ENCODE measurements at regions not wholly inside any gene's neighbourhood (a gene's known extent, or its start where the extent isn't known, plus 50 kb on each side); places are given as distances from the start of the nearest gene placed in this dataset.

- TF ChIP-seq EZH2 (optimal IDR thresholded peaks at IDR 0.05; ENCODE audit: low read depth, low read length) (no peak), EZH2phosphoT487 (IDR thresholded peaks at IDR 0.05; ENCODE audit: low read length) (no peak)
- TF ChIP-seq, protein P1, sequence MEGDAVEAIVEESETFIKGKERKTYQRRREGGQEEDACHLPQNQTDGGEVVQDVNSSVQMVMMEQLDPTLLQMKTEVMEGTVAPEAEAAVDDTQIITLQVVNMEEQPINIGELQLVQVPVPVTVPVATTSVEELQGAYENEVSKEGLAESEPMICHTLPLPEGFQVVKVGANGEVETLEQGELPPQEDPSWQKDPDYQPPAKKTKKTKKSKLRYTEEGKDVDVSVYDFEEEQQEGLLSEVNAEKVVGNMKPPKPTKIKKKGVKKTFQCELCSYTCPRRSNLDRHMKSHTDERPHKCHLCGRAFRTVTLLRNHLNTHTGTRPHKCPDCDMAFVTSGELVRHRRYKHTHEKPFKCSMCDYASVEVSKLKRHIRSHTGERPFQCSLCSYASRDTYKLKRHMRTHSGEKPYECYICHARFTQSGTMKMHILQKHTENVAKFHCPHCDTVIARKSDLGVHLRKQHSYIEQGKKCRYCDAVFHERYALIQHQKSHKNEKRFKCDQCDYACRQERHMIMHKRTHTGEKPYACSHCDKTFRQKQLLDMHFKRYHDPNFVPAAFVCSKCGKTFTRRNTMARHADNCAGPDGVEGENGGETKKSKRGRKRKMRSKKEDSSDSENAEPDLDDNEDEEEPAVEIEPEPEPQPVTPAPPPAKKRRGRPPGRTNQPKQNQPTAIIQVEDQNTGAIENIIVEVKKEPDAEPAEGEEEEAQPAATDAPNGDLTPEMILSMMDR (IDR thresholded peaks at IDR 0.05; ENCODE audit: low read length): no peak
Observed at GRCh38 chr16:86709902-86710601, 131.7 kb downstream of the FOXL1 start.
